ENCODE measurements at regions not wholly inside any gene's neighbourhood (a gene's known extent, or its start where the extent isn't known, plus 50 kb on each side); places are given as distances from the start of the nearest gene placed in this dataset.
A peak's percentile ranks its signal among the peaks of the same experiment; 100 is the strongest.

DNA sequence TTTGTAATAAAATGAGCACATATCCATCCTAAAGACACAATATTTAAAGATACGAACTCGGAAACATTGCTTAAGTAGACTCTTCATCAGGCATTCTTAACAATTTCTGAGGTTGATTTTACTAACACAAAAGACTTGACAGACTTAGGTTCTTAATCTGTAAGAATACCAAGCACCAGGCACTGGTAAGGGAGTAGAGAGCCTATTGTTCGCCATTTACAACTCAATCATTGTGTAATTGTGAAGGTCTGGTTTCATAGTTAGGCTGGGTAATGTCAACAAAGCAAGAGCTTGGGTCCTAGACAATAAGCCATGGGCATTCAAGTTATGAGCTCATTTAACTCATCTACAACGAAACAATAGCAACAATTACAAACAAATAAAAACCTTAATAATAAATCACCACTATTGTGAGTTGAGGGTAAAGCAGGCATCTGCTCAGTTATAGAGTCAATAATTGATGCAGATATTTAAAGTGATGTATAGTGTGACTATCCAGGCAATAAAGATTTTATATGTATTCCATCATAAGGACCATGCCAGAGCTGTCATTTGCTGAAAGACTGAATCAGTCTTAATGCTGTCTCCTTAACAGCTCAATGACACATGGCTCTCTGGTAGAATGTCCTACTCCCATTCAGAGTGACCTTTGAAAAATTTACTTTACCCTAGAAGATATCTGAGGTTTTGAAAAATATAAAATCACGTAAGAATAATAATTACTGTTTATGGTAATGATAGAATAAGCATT lies 664.0 kb upstream of the PCDH7 start:
- ATAC-seq (no peak), DNase-seq (ENCODE audit: low read depth, low spot score) (no peak)
- Histone ChIP-seq H3K27me3 (ENCODE audit: insufficient read depth, low read length) (no peaks in the 10 kb centered on the region), H3K79me2 (ENCODE audit: insufficient read depth, low read length) (no peaks in the 10 kb centered on the region), H3K4me3 (replicated peaks in 1 of 2; ENCODE audit: low read depth in 1 of 2, low read length in 2 of 2) (no peak overlapping the region), H2AFZ (ENCODE audit: low read depth, low read length, poor library complexity, severe bottlenecking) (no peak overlapping the region), H3K4me1 (ENCODE audit: control insufficient read depth in 1 of 2, insufficient read depth in 2 of 2, low read length in 2 of 2) (no peaks in the 10 kb centered on the region), H3K9me2 (ENCODE audit: insufficient read depth) (no peaks in the 10 kb centered on the region), H4K20me1 (ENCODE audit: insufficient read depth) (no peaks in the 10 kb centered on the region), H3K36me3 (ENCODE audit: control insufficient read depth in 1 of 2, insufficient read depth in 2 of 2, low read length in 2 of 2) (no peaks in the 10 kb centered on the region), H3K4me2 (ENCODE audit: low read length) (no peak overlapping the region), H3K27ac (ENCODE audit: low read depth, low read length) (no peak overlapping the region), H3K9me3 (ENCODE audit: control insufficient read depth in 1 of 2, insufficient read depth in 1 of 2, low read depth in 1 of 2, low read length in 2 of 2) (no peaks in the 10 kb centered on the region), H3K9ac (ENCODE audit: low read length) (no peak overlapping the region)
- RAD21 ChIA-PET (ENCODE audit: low non-redundant PET in 1 of 2, low total read pairs in 2 of 2, uncharacterized antibody in 2 of 2, unreplicated experiment in 2 of 2), result no interaction called here
- BruUV-seq (replicated peaks), result no TSS peak
- no peak for TF ChIP-seq ZNF274 (IDR thresholded peaks at IDR 0.05; ENCODE audit: low read depth, low read length)
- no peak for TF ChIP-seq JUND (IDR thresholded peaks at IDR 0.05)
- CTCF ChIA-PET, result no interaction called here
- intact Hi-C loops (cut with micrococcal nuclease), result no loop called here
- POLR2A ChIA-PET, result no interaction called here

DNA sequence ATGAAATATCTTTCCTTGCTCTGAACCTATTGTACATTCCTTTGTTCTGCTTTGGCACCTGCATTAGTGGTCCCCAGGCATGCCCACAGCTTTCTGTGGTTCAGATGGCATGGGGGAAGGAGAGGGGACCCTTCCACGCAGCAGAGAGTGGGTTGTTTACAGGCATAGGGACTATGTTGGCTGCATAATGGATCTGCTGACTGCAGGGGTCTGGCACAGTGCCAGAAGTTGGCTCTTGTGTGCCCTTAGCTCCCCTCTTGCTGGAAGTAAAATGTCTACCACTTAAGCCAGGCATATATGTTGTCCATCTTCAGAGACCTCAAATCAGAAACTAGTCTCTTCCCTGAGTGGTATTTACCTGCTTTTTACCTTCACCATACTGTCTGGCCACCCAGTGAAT lies 651.9 kb upstream of the PCDH7 start:
- Histone ChIP-seq H3K4me2 (ENCODE audit: low read length) (no peak overlapping the region), H3K9me2 (ENCODE audit: insufficient read depth) (no peaks in the 10 kb centered on the region), H3K4me3 (replicated peaks in 1 of 2; ENCODE audit: low read depth in 1 of 2, low read length in 2 of 2) (no peak overlapping the region), H3K9me3 (ENCODE audit: control insufficient read depth in 1 of 2, insufficient read depth in 1 of 2, low read depth in 1 of 2, low read length in 2 of 2) (no peaks in the 10 kb centered on the region), H3K9ac (ENCODE audit: low read length) (no peak overlapping the region), H3K27ac (ENCODE audit: low read depth, low read length) (no peak overlapping the region), H4K20me1 (ENCODE audit: insufficient read depth) (no peaks in the 10 kb centered on the region), H2AFZ (ENCODE audit: low read depth, low read length, poor library complexity, severe bottlenecking) (no peak overlapping the region), H3K27me3 (ENCODE audit: insufficient read depth, low read length) (no peaks in the 10 kb centered on the region), H3K36me3 (ENCODE audit: control insufficient read depth in 1 of 2, insufficient read depth in 2 of 2, low read length in 2 of 2) (no peaks in the 10 kb centered on the region), H3K79me2 (ENCODE audit: insufficient read depth, low read length) (no peaks in the 10 kb centered on the region), H3K4me1 (ENCODE audit: control insufficient read depth in 1 of 2, insufficient read depth in 2 of 2, low read length in 2 of 2) (no peaks in the 10 kb centered on the region)
- intact Hi-C loops (cut with micrococcal nuclease), result no loop called here
- ChIA-PET POLR2A (no interaction called here), RAD21 (ENCODE audit: low non-redundant PET in 1 of 2, low total read pairs in 2 of 2, uncharacterized antibody in 2 of 2, unreplicated experiment in 2 of 2) (no interaction called here), CTCF (no interaction called here)
- TF ChIP-seq, protein P1, sequence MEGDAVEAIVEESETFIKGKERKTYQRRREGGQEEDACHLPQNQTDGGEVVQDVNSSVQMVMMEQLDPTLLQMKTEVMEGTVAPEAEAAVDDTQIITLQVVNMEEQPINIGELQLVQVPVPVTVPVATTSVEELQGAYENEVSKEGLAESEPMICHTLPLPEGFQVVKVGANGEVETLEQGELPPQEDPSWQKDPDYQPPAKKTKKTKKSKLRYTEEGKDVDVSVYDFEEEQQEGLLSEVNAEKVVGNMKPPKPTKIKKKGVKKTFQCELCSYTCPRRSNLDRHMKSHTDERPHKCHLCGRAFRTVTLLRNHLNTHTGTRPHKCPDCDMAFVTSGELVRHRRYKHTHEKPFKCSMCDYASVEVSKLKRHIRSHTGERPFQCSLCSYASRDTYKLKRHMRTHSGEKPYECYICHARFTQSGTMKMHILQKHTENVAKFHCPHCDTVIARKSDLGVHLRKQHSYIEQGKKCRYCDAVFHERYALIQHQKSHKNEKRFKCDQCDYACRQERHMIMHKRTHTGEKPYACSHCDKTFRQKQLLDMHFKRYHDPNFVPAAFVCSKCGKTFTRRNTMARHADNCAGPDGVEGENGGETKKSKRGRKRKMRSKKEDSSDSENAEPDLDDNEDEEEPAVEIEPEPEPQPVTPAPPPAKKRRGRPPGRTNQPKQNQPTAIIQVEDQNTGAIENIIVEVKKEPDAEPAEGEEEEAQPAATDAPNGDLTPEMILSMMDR (IDR thresholded peaks at IDR 0.05 in 2 of 3, conservative IDR thresholded peaks at IDR 0.05 in 1 of 3; ENCODE audit: borderline replicate concordance in 1 of 3, insufficient read depth in 1 of 3, low read depth in 2 of 3, low read length in 2 of 3), result 0 out of 6 replicates have a peak, but pooled peaks of 1 of the 3 experiments have one; percentile 18
- TF ChIP-seq POLR2AphosphoS5 (IDR thresholded peaks at IDR 0.05; ENCODE audit: low read depth, low read length), result no peak
- BruUV-seq (replicated peaks), result no TSS peak
- ATAC-seq, result no peak
- DNase-seq (ENCODE audit: low read depth, low spot score), result no peak

Data from HCT116 (cell line).